ENCODE measurements at regions not wholly inside any gene's neighbourhood (a gene's known extent, or its start where the extent isn't known, plus 50 kb on each side); places are given as distances from the start of the nearest gene placed in this dataset.

GRCh38 chr7:114312649-114313048 is 102.0 kb upstream of the FOXP2 start:
- no peaks in the 10 kb centered on the region for H3K4me1 ChIP-seq
- DNase-seq, result no peak
- intact Hi-C loops (cut with DNase I; ENCODE audit: low total_unique reads), result no loop called here
- TF ChIP-seq CTCF (IDR thresholded peaks at IDR 0.05), result no peak
- H3K27ac ChIP-seq, result no peak overlapping the region
- H3K27me3 ChIP-seq, result no peaks in the 10 kb centered on the region
- no peaks in the 10 kb centered on the region for H3K9me3 ChIP-seq
- no peak overlapping the region for H3K4me3 ChIP-seq
- no peaks in the 10 kb centered on the region for H3K36me3 ChIP-seq

- H3K9me3 ChIP-seq, result no peaks in the 10 kb centered on the region
- no peak overlapping the region for H3K27ac ChIP-seq
- no peaks in the 10 kb centered on the region for H3K36me3 ChIP-seq
- H3K4me1 ChIP-seq, result no peaks in the 10 kb centered on the region
- intact Hi-C loops (cut with DNase I; ENCODE audit: low total_unique reads), result no loop called here
- H3K4me3 ChIP-seq, result no peak overlapping the region
- no peaks in the 10 kb centered on the region for H3K27me3 ChIP-seq
- DNase-seq, result no peak
- no peak for TF ChIP-seq CTCF (IDR thresholded peaks at IDR 0.05)
These were observed 104.1 kb upstream of the FOXP2 start for GRCh38 chr7:114310345-114311110.

GRCh38 chr7:114309729-114310128 is 104.9 kb upstream of the FOXP2 start:
- no peaks in the 10 kb centered on the region for H3K27me3 ChIP-seq
- H3K27ac ChIP-seq, result no peak overlapping the region
- no peak overlapping the region for H3K4me3 ChIP-seq
- H3K4me1 ChIP-seq, result no peaks in the 10 kb centered on the region
- H3K9me3 ChIP-seq, result no peaks in the 10 kb centered on the region
- H3K36me3 ChIP-seq, result no peaks in the 10 kb centered on the region
- intact Hi-C loops (cut with DNase I; ENCODE audit: low total_unique reads), result no loop called here
- DNase-seq, result no peak
- TF ChIP-seq CTCF (IDR thresholded peaks at IDR 0.05), result no peak

- DNase-seq, result no peak
- TF ChIP-seq CTCF (IDR thresholded peaks at IDR 0.05), result no peak
- no peaks in the 10 kb centered on the region for H3K36me3 ChIP-seq
- no peaks in the 10 kb centered on the region for H3K4me1 ChIP-seq
- intact Hi-C loops (cut with DNase I; ENCODE audit: low total_unique reads), result no loop called here
- no peaks in the 10 kb centered on the region for H3K27me3 ChIP-seq
- no peak overlapping the region for H3K27ac ChIP-seq
- H3K9me3 ChIP-seq, result no peaks in the 10 kb centered on the region
- no peak overlapping the region for H3K4me3 ChIP-seq
These were observed 111.3 kb upstream of the FOXP2 start for GRCh38 chr7:114303301-114303700.

- Histone ChIP-seq H3K4me1 (no peaks in the 10 kb centered on the region), H3K27ac (no peak overlapping the region), H3K27me3 (no peaks in the 10 kb centered on the region), H3K9me3 (no peaks in the 10 kb centered on the region), H3K36me3 (no peaks in the 10 kb centered on the region), H3K4me3 (no peak overlapping the region)
- intact Hi-C loops (cut with DNase I; ENCODE audit: low total_unique reads), result no loop called here
- no peak for DNase-seq
- TF ChIP-seq CTCF (IDR thresholded peaks at IDR 0.05), result no peak
These were observed 111.8 kb upstream of the FOXP2 start for GRCh38 chr7:114302858-114303257.

GRCh38 chr7:114298011-114298410 is 116.6 kb upstream of the FOXP2 start:
- H3K27me3 ChIP-seq, result no peaks in the 10 kb centered on the region
- no peak overlapping the region for H3K4me3 ChIP-seq
- TF ChIP-seq CTCF (IDR thresholded peaks at IDR 0.05), result no peak
- H3K36me3 ChIP-seq, result no peaks in the 10 kb centered on the region
- H3K9me3 ChIP-seq, result no peaks in the 10 kb centered on the region
- DNase-seq, result no peak
- intact Hi-C loops (cut with DNase I; ENCODE audit: low total_unique reads), result no loop called here
- H3K4me1 ChIP-seq, result no peaks in the 10 kb centered on the region
- H3K27ac ChIP-seq, result no peak overlapping the region

All from tibial artery (tissue), 4 donors.